Loucy (cell line): ENCODE measurements at regions not wholly inside any gene's neighbourhood (a gene's known extent, or its start where the extent isn't known, plus 50 kb on each side); places are given as distances from the start of the nearest gene placed in this dataset.

Source experiments
- H2AFZ ChIP-seq: fragments of 200-600 bp; sonication (generic); 2 replicates; pipeline ENCODE4 v1.6.0; 2016; ENCODE audit warnings: antibody characterized with exemption, mild to moderate bottlenecking, low read length, moderate library complexity
- H3F3A ChIP-seq: fragments of 200-600 bp; 2 replicates; pipeline ENCODE4 v1.6.0; 2016; ENCODE audit warnings: antibody characterized with exemption, low read depth, mild to moderate bottlenecking
- H3K27me3 ChIP-seq: fragments of 200-600 bp; sonication (generic); 2 replicates; pipeline ENCODE4 v1.6.1; 2014; ENCODE audit warnings: low read length, mild to moderate bottlenecking; ENCODE audit not compliant: insufficient read depth, poor library complexity, severe bottlenecking
- H3K36me3 ChIP-seq: fragments of 200-600 bp; sonication (generic); 2 replicates; pipeline ENCODE4 v1.6.1; 2016; ENCODE audit warnings: low read length; ENCODE audit not compliant: insufficient read depth
- H3K4me1 ChIP-seq: fragments of 200-600 bp; sonication (generic); 2 replicates; pipeline ENCODE4 v1.5.1; 2014; ENCODE audit warnings: low read length, mild to moderate bottlenecking; ENCODE audit not compliant: insufficient read depth, poor library complexity, severe bottlenecking
- H3K4me2 ChIP-seq: fragments of 200-600 bp; sonication (generic); 2 replicates; pipeline ENCODE4 v1.6.0; 2014; ENCODE audit warnings: antibody characterized with exemption, low read length, low read depth, mild to moderate bottlenecking; ENCODE audit not compliant: poor library complexity, severe bottlenecking
- H3K4me3 ChIP-seq: fragments of 200-600 bp; sonication (generic); 2 replicates; pipeline ENCODE4 v1.5.1; 2014; ENCODE audit warnings: low read length, mild to moderate bottlenecking, mixed read lengths; ENCODE audit not compliant: poor library complexity, severe bottlenecking
- H3K79me2 ChIP-seq: fragments of 200-600 bp; sonication (generic); 2 replicates; pipeline ENCODE4 v1.6.1; 2014; ENCODE audit warnings: low read length; ENCODE audit not compliant: insufficient read depth
- H3K9ac ChIP-seq: fragments of 200-600 bp; sonication (generic); 2 replicates; pipeline ENCODE4 v1.6.0; 2014; ENCODE audit warnings: mild to moderate bottlenecking, low read depth, low read length, moderate library complexity; ENCODE audit not compliant: poor library complexity, severe bottlenecking
- H3K9me2 ChIP-seq: fragments of 200-600 bp; sonication (generic); replicated peaks from 2 replicates; pipeline ENCODE4 v1.6.1; 2016; ENCODE audit warnings: low read depth, low read length, mixed read lengths
- H3K9me3 ChIP-seq: fragments of 200-600 bp; sonication (generic); 2 replicates; pipeline ENCODE4 v1.6.1; 2014; ENCODE audit warnings: mild to moderate bottlenecking, antibody characterized with exemption, low read length, low read depth; ENCODE audit not compliant: insufficient read depth
- H4K20me1 ChIP-seq: fragments of 200-600 bp; sonication (generic); 2 replicates; pipeline ENCODE4 v1.6.0; 2014; ENCODE audit warnings: antibody characterized with exemption, low read length, mild to moderate bottlenecking; ENCODE audit not compliant: insufficient read depth, poor library complexity, severe bottlenecking
- EZH2phosphoT487 ChIP-seq: fragments of 200-600 bp; IDR thresholded peaks from 2 replicates; pipeline ENCODE4 v1.6.1; 2018; ENCODE audit warnings: antibody characterized with exemption, mild to moderate bottlenecking, moderate library complexity, borderline replicate concordance
- TF ChIP-seq, protein P1 (sequence below): fragments of 200-600 bp; sonication (generic); conservative IDR thresholded peaks from 2 replicates; pipeline ENCODE4 v1.5.1; 2014; ENCODE audit warnings: mild to moderate bottlenecking, antibody characterized with exemption, low read length

DNA sequence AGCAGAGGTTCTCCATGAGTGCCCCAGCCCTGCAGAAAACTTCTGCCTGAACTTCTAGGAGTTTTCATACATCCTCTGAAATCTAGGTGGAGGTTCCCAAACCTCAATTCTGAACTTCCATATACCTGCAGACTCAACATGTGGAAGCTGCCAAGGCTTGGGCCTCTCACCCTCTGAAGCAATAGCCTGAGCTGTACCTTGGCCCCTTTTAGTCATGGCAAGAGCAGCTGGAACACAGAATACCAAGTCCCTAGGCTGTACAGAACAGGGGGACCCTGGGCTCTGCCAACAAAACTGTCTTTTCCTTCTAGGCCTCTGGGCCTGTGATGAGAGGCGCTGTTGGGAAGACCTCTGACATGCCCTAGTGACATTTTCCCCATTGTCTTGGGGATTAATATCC, 494.3 kb upstream of the FOXG1 start:
- H3K4me2 ChIP-seq: no peak overlapping the region
- H3K79me2 ChIP-seq: no peaks in the 10 kb centered on the region
- no peak overlapping the region for H3K4me3 ChIP-seq
- no peaks in the 10 kb centered on the region for H3K4me1 ChIP-seq
- H3K36me3 ChIP-seq: no peaks in the 10 kb centered on the region
- H2AFZ ChIP-seq: no peak overlapping the region
- H3K9ac ChIP-seq: no peak overlapping the region
- H3K27me3 ChIP-seq: no peaks in the 10 kb centered on the region
- no peaks in the 10 kb centered on the region for H3F3A ChIP-seq
- TF ChIP-seq EZH2phosphoT487: no peak
- TF ChIP-seq, protein P1, sequence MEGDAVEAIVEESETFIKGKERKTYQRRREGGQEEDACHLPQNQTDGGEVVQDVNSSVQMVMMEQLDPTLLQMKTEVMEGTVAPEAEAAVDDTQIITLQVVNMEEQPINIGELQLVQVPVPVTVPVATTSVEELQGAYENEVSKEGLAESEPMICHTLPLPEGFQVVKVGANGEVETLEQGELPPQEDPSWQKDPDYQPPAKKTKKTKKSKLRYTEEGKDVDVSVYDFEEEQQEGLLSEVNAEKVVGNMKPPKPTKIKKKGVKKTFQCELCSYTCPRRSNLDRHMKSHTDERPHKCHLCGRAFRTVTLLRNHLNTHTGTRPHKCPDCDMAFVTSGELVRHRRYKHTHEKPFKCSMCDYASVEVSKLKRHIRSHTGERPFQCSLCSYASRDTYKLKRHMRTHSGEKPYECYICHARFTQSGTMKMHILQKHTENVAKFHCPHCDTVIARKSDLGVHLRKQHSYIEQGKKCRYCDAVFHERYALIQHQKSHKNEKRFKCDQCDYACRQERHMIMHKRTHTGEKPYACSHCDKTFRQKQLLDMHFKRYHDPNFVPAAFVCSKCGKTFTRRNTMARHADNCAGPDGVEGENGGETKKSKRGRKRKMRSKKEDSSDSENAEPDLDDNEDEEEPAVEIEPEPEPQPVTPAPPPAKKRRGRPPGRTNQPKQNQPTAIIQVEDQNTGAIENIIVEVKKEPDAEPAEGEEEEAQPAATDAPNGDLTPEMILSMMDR: no peak
- no peaks in the 10 kb centered on the region for H3K9me3 ChIP-seq
- no peaks in the 10 kb centered on the region for H4K20me1 ChIP-seq
- H3K9me2 ChIP-seq: no peaks in the 10 kb centered on the region

DNA sequence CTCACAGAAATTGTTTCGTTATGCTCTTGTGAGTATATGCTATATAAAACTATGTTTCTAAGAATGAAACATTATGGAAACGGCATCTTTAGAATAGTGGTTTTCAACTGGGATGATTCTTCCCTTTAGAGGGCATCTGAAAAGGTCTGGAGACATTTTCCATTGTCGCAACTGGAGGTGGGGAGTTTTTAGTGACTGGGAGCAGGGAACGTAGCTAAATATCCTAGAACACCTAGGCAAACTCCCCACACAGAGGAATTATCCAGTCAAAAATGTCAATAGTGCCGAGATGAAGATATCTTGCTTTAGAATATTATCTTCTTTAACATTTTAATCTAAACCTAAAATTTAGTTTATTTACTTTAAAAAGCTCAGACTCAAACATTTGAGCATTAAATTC, 486.1 kb upstream of the FOXG1 start:
- Histone ChIP-seq H3K36me3 (no peaks in the 10 kb centered on the region), H3K9me2 (no peaks in the 10 kb centered on the region), H3K79me2 (no peaks in the 10 kb centered on the region), H3K9me3 (no peaks in the 10 kb centered on the region), H3F3A (no peaks in the 10 kb centered on the region), H3K27me3 (no peaks in the 10 kb centered on the region), H4K20me1 (no peaks in the 10 kb centered on the region), H3K4me1 (no peaks in the 10 kb centered on the region), H3K4me3 (no peak overlapping the region), H2AFZ (no peak overlapping the region), H3K9ac (no peak overlapping the region), H3K4me2 (no peak overlapping the region)
- TF ChIP-seq EZH2phosphoT487: no peak
- TF ChIP-seq, protein P1: no peak

DNA sequence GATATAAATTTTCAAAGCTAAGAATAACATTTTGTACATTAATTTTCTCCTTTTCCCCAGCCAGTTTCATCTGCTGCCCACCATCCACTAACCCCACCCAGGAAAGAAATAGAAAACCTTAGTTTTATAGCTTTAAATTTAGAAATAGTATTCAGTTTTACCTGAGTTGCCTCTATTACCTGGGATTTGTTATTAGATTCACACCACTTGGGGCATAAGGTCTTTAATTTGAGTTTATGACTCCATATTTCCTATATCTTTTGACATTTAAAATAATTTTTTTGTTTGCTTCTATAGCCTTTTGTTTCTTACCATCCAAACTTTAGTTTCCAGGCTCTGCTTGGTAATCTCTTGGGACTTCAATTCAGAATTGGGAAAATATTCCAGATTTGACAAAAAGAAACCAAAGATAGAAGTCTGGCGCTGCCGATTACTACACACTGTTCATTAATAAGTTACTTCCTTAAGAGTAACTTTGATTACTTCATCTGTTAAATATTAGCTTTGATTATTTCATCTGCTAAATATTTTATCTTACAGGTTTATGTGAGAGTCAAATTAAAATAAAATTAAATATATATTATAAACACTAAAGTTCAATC, 485.5 kb upstream of the FOXG1 start:
- H3K9me2 ChIP-seq: no peaks in the 10 kb centered on the region
- no peaks in the 10 kb centered on the region for H3K9me3 ChIP-seq

More for the DNA sequence above, 485.5 kb upstream of the FOXG1 start:
- no peaks in the 10 kb centered on the region for H3F3A ChIP-seq
- TF ChIP-seq, protein P1: no peak
- TF ChIP-seq EZH2phosphoT487: no peak
- no peaks in the 10 kb centered on the region for H3K79me2 ChIP-seq
- H3K9ac ChIP-seq: no peak overlapping the region
- no peaks in the 10 kb centered on the region for H4K20me1 ChIP-seq
- no peaks in the 10 kb centered on the region for H3K4me1 ChIP-seq
- H2AFZ ChIP-seq: no peak overlapping the region
- H3K4me3 ChIP-seq: no peak overlapping the region
- no peaks in the 10 kb centered on the region for H3K36me3 ChIP-seq
- no peaks in the 10 kb centered on the region for H3K27me3 ChIP-seq
- H3K4me2 ChIP-seq: no peak overlapping the region
